ENCODE measurements at regions not wholly inside any gene's neighbourhood (a gene's known extent, or its start where the extent isn't known, plus 50 kb on each side); places are given as distances from the start of the nearest gene placed in this dataset.
"Not testable (repeated sequence)": the region's sequence is repeated elsewhere in the genome, so short reads cannot be mapped to it uniquely, and the experiment has no call there.

GRCh38 chr17:21542991-21543390 lies 149.3 kb upstream of the KCNJ18 start:
- no peak for TF ChIP-seq CTCF (IDR thresholded peaks at IDR 0.05; ENCODE audit: control insufficient read depth, extremely low read depth, insufficient read depth)
- no peak overlapping the region for H3K4me3 ChIP-seq (ENCODE audit: low read depth, low read length)
- no peak for DNase-seq (ENCODE audit: low read depth)

GRCh38 chr17:21545064-21545463 lies 147.3 kb upstream of the KCNJ18 start:
- no peak for TF ChIP-seq CTCF (IDR thresholded peaks at IDR 0.05; ENCODE audit: control insufficient read depth, extremely low read depth, insufficient read depth)
- DNase-seq (ENCODE audit: low read depth): no peak
- H3K4me3 ChIP-seq (ENCODE audit: low read depth, low read length): no peak overlapping the region

GRCh38 chr17:21548236-21548635 lies 144.1 kb upstream of the KCNJ18 start:
- DNase-seq (ENCODE audit: low read depth): no peak
- no peak overlapping the region for H3K4me3 ChIP-seq (ENCODE audit: low read depth, low read length)
- TF ChIP-seq CTCF (IDR thresholded peaks at IDR 0.05; ENCODE audit: control insufficient read depth, extremely low read depth, insufficient read depth): no peak

GRCh38 chr17:21549107-21549687 lies 143.1 kb upstream of the KCNJ18 start:
- no peak for DNase-seq (ENCODE audit: low read depth)
- no peak for TF ChIP-seq CTCF (IDR thresholded peaks at IDR 0.05; ENCODE audit: control insufficient read depth, extremely low read depth, insufficient read depth)
- no peak overlapping the region for H3K4me3 ChIP-seq (ENCODE audit: low read depth, low read length)

- not testable (repeated sequence) for H3K4me3 ChIP-seq (ENCODE audit: low read depth, low read length); DNase-seq (ENCODE audit: low read depth)
Observed at GRCh38 chr17:21550031-21550430, 142.3 kb upstream of the KCNJ18 start.

- DNase-seq (ENCODE audit: low read depth): peak; percentile 31
- peak overlapping the region; percentile 58 for H3K4me3 ChIP-seq (ENCODE audit: low read depth, low read length)
- TF ChIP-seq CTCF (IDR thresholded peaks at IDR 0.05; ENCODE audit: control insufficient read depth, extremely low read depth, insufficient read depth): no peak
Observed at GRCh38 chr17:21551081-21551881, 141.0 kb upstream of the KCNJ18 start.

GRCh38 chr17:21558921-21559320 lies 133.4 kb upstream of the KCNJ18 start:
- H3K4me3 ChIP-seq (ENCODE audit: low read depth, low read length); DNase-seq (ENCODE audit: low read depth): not testable (repeated sequence)

GRCh38 chr17:21564262-21564661 lies 128.1 kb upstream of the KCNJ18 start:
- no peak overlapping the region for H3K4me3 ChIP-seq (ENCODE audit: low read depth, low read length)
- no peak for DNase-seq (ENCODE audit: low read depth)
- TF ChIP-seq CTCF (IDR thresholded peaks at IDR 0.05; ENCODE audit: control insufficient read depth, extremely low read depth, insufficient read depth): no peak

GRCh38 chr17:21564757-21565156 lies 127.6 kb upstream of the KCNJ18 start:
- not testable (repeated sequence) for H3K4me3 ChIP-seq (ENCODE audit: low read depth, low read length); DNase-seq (ENCODE audit: low read depth)

GRCh38 chr17:21570427-21570826 lies 121.9 kb upstream of the KCNJ18 start:
- not testable (repeated sequence) for DNase-seq (ENCODE audit: low read depth); H3K4me3 ChIP-seq (ENCODE audit: low read depth, low read length)

- H3K4me3 ChIP-seq (ENCODE audit: low read depth, low read length): not testable (repeated sequence)
- peak; percentile 42 for DNase-seq (ENCODE audit: low read depth)
Observed at GRCh38 chr17:21572148-21572547, 120.2 kb upstream of the KCNJ18 start.
